Right renal pelvis (tissue), 4 donors: ENCODE measurements at regions not wholly inside any gene's neighbourhood (a gene's known extent, or its start where the extent isn't known, plus 50 kb on each side); places are given as distances from the start of the nearest gene placed in this dataset.

ENCODE experiments used
- DNase-seq, 4 donors: peaks; one replicate each; pipeline ENCODE4 v3.0.0-alpha.2; 2013; ENCODE audit warnings: low read depth in 4 of 4, low spot score in 3 of 4, missing footprints in 1 of 4

DNA sequence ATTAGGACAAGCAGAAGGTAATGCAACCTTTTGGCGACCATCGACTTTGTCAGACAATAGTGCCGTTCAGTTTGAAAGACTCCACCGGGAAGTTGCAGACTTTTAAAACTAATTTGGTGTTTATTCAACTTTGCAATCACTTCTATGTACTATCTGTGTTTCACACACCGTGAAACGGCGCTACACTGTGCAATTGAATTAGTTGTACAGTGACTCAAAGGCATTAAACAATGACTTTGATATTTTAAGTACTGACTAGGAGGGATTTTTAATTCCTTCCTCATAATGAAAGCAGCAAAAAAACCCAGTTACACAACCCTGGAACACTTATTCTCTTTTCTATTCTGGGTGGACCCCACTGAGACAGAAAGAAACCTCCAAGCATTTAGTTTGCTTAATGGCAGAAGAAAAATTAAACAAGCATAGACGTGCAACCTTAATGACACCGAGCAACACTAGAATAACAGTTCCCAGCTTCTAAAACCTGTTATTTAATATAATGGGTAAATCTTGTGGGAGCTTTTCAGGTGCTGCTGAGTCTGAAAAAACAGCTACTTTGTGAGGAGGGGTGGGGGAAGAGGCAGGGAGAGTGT, 176.8 kb downstream of the LMO4 start:
- no peak for DNase-seq

DNA sequence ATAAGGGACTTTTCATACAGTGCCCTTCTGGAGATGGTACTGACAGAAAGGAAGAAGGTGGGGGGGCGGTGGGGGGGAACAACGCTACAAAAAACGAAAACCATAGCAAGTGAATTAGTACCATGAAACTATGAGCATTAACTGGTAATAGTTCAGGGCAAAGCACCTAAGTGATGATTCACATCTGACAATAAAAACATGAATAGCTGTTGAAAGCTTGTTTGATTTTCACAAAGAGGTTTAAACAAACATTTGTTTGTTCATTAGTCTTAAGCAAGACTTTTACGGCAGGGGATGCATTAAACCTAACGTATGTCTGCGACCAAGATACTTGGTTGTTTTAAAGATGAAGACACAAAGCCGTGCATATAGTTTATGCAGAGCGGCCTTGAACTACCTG, 177.5 kb downstream of the LMO4 start:
- DNase-seq = no peak

DNA sequence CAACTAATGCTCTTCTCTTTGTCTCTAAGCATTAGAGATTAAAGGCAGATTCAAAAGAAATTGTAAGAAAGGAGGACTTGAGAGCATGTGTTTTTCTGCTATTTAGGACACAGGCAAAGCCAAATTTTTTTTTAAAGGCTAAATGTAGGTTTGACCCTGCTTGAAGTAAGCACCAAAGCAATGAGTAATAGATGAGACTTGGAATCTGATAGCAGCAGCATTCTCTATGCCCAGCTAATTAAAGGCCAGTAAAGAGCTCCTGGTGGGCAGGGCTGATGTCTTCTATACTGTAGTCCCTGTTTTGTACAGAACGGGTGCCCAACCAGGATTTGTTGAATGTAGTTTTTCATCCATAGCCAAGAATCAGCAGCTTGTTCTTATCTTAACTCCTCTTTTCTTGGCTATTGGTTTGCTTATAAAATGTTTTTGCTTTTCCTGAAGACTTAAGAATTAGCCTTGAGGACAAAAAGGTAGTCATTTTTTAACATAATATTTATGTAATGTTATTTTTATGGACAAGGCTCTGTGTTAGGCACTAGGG, 179.6 kb downstream of the LMO4 start:
- no peak for DNase-seq

DNA sequence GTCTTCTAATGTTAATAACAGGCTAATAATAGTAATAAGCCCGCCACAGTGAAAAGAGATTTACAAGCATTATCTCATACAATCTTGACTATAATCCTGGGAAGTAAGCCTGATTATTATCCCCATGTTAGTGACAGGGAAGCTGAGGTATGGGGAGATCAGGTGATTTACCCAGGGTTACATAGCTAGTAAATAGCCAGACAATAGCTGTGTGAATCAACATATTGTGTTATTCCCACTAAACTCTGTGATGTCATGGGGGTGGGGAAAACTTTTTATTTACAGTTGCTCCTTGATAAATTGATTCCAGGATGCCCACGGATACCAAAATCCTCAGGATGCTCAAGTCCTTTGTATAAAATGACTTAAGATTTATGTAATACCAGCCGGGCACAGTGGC, 181.9 kb downstream of the LMO4 start:
- no peak for DNase-seq

DNA sequence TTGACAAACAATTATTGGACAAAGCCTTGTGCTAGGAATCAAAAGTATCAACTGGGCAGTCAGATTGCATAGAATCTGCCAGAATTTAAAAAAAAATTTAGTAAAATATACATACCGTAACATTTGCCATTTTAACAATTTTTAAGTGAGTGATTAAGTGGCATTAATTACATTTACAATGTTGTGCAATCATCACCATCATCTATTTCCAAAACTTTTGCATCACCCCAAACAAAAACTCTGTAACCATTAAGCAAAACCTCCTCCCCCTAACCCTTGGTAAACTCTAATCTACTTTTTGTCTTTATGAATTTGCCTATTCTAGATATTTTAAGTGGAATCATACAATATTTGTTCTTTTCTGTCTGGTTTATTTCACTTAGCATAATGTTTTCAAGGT, 182.8 kb downstream of the LMO4 start:
- DNase-seq = no peak

DNA sequence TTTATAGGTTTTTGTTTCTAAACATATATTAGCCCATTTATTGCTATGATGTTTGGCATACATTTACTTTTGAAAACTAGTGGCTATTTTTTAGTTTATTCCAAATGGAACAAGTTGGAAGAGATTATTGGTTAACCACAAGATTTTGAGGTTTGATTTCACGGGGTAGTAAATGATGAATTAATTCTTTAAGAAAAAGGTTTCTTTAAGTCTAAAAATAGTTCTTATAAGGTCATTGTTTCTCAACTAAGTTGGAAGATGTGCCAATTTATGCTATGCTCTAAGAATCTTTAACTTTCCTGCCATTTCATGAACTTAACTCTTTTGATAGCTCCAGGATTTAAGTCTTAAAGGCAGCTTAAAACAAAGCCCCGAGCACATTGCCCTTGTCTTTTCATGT, 183.8 kb downstream of the LMO4 start:
- no peak for DNase-seq

DNA sequence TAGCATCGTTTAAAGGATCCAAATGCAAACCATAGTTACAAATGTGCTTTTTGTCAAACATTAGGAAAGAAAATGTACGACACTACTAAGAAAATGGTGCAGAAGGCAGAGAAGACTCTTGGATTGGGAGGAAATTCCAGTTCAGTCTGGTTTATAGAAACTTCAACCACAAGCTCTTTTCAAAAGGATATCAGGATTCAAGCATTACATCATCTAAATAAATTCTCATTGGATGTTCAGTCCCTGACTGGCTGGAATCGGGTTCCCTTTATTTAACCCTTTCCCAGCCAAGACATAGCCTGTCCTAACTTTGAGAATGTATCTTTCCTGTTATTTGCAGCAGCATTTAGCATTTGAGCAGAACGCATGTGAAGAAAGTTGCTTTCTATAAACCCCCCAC, 184.6 kb downstream of the LMO4 start:
- DNase-seq = no peak

DNA sequence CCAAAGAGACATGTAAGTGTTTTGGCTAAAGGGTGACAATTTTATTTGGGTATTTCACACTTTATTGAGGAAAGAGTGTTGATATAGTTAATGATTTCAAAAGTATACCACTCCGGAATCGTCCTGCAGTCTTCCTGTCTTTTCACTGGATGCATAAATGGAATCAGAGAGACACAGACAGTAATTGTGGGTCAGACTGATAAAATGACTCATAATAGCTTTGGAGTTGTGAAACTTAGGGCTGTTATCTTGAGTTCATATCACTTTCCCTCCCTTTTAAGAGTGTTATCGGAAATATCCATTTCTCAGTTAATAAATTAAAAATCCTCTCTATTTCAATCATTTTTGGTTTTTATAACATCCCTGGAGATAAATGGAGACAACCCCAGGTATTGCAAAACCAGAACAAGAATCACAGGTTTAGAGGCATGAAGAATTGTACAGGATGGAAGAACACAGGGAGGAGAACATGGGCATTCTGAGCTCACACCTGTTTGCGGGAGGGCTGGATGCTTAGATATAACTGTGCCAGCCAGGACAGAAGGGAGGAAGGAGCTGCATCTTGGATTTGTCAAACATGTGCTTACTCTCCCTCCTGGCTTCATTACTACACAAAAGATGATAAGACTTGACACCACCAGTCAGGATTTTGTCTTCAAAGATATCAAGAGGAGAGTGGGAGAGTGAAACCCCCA, 185.4 kb downstream of the LMO4 start:
- no peak for DNase-seq

DNA sequence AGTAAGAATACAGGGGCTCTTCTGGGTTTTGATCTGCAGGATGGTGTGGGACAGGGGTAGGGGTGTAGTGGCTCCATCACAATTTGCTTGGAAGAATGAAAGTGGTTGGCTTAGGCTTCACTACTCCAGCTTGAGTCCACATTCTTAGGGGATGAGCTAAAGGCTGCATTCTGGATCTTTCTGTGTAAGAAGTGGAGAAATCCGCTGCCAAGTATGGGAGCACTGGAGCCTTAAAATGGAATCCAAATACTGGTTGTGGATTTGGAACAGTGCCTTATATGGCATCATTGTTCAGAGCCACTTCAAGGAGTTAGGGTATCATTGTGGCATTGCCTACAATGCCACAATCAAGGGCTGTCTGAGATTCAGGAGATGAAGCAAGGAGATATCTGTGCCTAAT, 187.1 kb downstream of the LMO4 start:
- DNase-seq = no peak

DNA sequence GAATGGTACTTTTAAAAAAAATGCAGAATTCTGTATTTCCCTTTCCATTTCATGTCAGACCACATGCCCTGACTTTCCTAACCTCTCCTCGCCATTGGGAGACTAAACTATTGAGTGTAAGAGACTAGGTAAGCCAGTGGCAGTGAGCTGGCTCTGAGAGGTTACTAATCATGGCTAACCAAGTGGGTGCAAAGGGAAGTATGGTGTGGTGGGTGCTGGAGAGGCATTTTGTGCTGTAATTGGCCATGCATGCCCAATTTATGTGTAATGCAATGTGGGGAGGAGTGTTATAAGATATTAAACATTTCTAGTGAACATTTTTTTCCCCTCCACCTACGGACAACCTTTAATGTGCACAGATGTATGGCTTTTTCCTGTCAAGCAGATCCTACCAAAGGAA, 190.1 kb downstream of the LMO4 start:
- DNase-seq = no peak

DNA sequence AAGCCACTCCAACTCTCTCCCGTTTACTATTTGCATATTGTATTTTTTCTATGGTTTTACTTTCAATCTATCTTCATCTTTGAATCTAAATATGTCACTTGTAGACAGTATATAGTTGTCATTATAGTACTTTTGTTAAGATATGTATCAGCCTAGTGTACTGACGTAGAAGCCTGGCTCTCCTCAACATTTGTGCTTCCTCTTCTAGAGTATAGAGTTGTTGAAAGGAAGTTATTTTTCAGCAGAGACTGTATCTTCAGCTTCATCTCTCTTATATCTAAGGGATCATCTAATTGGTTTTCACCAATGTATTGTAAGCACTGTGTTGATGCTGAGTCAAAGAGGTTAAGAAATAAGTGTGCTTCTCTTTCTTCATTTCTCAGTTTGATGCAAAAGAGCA, 192.8 kb downstream of the LMO4 start:
- no peak for DNase-seq

DNA sequence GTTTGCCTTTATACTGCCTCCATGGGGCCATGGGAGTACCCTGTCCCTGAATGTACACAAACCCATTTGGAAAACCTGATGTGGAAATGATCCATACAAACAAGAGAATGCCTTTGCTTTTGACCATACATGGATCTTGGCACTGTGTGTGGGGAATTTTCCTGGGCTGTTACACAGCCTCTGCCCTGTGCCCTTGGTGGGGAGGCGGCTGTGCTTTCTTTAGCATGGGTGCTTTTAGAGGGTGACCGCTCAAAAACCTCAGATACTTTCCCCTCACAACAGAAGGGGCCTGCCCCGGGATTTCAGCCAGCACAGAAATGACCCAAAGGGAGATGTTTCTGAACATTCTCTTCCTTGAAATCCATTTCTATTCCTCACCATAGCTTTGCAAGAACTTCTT, 194.8 kb downstream of the LMO4 start:
- no peak for DNase-seq

DNA sequence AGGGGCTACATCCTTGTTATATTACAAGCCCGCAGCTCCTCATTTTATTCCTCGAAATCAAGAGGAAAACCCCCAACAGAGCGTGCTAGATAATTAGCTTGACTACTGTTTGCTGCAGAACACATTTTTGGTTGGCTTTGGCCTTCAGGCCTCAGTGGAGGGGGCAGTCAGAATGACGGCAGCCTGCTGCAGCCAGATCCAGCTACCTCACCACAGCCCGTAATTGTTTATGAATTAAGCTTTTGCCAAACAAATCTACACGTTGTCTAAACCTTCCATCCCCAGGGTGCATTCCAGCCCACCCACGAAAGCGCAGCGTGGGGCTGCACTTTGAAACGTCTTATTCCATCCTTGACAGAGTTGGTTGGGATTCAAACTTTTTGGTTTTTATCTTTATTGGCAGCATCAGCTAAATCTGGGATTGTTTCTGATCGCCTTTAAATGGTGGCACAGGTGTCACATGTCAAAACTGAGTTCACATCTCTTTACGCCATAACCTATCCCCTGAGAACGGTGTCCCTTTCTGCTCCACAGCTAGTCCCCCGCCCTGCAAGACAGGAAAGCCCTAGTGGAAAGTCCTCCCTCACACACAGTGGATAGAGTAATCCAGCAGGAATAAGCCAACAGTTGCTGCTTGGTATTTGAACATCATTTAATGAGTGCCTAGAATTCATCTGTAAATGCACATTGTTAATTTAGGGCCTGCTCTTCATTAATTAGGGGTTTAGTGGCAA, 195.5 kb downstream of the LMO4 start:
- no peak for DNase-seq

DNA sequence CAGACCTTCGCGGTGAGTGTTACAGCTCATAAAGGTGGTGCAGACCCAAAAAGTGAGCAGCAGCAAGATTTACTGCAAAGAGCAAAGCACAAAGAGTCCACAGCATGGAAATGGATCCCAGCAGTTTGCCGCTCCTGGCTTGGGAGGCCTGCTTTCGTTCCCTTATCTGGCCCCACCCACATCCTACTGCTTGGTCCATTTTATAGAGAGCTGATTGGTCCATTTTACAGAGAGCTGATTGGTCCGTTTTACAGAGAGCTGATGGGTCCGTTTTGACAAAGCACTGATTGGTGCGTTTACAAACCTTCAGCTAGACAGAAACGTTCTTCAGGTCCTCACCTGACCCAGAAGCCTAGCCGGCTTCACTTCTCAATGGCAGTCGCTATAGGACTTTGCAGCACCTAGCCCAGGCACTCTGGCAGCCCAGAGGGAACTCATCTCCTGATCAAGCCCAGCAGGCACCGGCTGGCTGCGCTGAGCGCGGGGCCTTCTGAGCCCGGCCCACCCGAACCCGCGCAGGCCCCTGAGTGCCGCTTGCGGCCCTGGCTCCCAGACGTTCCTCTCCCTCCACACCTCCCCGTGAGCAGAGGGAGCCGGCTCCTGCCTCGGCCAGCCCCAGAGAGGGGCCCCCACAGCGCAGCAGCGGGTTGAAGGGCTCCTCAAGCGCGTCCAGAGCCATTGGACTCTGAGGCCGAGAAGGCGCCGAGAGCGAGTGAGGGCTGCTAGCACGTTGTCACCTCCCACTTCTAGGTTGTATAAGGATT, 200.3 kb downstream of the LMO4 start:
- no peak for DNase-seq

DNA sequence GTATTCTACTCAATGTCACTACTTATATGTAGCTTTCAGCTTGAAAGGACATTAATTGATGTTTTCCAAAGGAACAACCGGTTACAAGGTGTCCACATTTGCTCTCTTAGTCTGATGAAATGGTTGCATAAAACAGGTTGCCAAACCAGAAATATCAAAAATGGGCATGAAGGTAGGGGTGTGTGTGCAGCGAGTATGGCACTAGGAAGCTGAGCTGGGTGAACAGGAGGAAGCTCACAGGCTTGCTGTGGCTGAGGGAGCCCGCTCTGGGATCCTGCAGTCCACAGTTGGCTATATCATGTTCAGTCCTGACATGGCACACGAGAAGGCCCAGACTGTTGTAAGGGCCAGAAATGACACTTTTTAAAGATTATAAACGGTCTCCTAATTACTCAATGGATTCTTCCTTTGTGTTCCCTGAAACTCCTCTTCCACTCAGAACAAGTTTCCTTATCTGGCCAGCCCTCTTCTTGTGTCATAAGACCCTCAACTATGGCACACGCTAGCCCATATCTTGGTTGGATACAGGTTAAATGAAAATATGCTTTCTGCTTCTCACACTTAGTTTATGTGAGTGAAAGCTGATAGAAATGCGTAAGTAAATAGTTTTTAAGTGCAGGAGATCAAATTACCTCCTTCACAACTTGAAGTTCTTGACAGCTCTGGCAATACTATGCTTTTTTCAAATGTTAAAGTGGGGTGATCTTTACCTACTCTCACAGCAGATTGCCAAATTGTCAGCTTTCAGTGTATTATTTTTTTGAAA, 201.5 kb downstream of the LMO4 start:
- DNase-seq = no peak

DNA sequence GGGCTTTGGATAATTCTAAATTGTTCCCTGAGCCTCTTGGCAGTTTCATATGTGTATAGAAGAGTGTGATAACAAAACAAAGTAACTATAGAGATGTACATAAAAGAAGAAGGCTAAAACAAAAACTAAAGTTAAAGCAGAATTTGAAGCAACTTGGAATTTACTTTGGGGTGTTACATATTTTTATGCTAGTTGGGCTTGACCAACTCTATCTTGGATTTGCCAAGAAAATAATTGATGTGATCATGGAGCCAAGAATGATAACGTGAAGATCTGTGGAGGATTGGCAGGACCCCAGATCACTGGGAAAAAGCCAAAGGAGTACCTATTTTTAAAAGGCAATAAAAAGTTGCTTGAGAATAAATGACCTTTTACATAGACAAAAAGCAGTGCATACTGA, 206.9 kb downstream of the LMO4 start:
- DNase-seq = no peak

DNA sequence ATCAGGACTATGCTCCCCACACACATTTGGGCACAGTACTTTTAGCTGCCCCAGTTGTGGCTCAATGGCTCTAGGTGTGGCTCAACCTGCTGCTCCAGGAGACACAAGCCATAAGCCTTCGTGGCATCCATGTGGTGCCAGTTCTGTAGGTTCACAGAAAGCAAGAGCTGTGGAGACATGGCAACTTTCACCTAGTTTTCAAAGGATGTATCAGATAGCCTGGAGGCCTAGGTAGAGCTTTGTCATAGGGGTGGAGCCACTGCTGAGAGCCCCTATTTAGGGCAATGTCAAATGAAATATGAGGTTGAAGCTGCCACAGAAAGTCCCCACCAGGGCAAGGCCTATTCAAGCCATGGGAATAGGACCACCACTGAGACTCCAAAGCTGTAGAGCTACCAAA, 210.5 kb downstream of the LMO4 start:
- DNase-seq = no peak

DNA sequence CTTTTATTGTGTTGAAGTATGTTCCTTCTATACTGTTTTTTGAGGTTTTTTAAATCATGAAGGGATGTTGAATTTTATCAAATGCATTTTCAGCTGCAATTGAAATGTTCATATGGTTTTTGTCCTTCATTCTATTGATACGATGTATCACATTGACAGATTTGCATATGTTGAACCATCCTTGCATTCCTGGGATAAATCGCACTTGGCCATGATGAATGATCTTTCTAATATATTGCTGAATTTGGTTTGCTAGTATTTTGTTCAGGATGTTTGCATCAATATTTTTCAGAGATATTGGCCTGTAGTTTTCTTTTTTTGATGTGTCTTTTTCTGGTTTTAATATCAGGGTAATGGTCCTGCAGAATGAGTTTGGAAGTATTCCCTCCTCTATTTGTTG, 214.0 kb downstream of the LMO4 start:
- DNase-seq = no peak

DNA sequence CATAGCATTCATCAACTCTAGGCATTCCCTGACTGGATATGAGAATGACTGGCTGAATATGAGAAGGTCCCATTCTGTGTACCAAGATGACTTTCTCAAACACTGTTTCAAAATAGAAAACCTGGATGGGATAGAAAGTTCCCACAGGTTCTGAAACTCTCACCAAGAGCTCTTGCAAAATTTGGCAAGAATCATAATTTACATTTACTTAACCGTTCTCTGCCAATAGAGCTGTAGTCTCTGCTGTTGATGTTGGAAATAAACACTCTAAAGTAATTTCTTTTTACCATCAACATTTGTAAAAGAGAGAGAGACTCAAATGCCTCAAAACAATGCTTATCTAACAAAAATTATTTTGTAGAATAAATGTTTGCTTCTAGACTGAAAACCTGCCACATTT, 221.1 kb downstream of the LMO4 start:
- no peak for DNase-seq

DNA sequence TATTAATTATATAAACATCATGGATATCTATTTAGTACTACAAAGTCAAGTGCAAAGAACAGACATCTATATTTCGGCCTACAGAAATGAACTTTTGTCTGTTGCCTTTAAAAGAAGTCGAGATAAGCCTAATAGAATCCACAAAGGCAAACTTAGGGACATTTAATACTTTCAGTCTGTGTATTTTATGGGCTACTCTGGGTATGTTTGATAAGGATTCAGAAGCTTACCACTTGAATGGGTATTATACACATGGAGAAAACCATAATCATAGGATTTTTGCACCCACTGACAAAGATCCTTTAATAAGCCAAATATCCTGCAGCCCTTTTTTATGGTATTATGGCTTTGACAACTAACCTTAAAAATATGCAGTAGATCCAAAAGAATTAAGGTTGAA, 224.8 kb downstream of the LMO4 start:
- DNase-seq = no peak

DNA sequence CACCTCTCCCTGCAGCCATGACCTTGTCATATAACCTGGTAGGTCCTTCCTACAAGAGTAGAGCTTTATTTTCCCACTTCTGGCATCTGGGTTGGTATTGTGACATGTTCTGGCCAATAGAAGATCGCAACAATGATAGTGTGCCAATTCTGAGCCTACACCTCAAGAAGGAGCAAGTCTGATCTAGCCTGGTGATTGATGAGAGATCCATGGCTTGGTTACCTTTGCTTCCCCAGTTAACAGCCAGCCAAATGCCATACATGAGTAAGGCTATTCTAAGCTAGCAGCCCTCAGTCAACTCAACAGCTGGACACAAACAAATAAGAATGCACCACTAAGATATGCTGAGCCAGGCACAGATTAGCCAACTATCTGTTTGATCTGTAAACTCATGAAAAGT, 226.7 kb downstream of the LMO4 start:
- no peak for DNase-seq
